Large intestine (tissue), 3 donors: ENCODE measurements at regions not wholly inside any gene's neighbourhood (a gene's known extent, or its start where the extent isn't known, plus 50 kb on each side); places are given as distances from the start of the nearest gene placed in this dataset.

ENCODE experiments used
- DNase-seq, 2 donors: peaks; one replicate each; pipeline versions ENCODE4 v3.0.0 to v3.0.0-alpha.2; 2013
- H3K27ac ChIP-seq: one replicate; pipeline ENCODE4 v1.5.1; 2013; ENCODE audit warnings: low read length
- H3K27me3 ChIP-seq: 2 replicates; pipeline ENCODE4 v1.6.1; 2013; ENCODE audit warnings: low read length; ENCODE audit not compliant: control insufficient read depth, insufficient read depth
- H3K36me3 ChIP-seq: 2 replicates; pipeline ENCODE4 v1.6.1; 2013; ENCODE audit warnings: low read length; ENCODE audit not compliant: control insufficient read depth, insufficient read depth
- H3K4me1 ChIP-seq: one replicate; pipeline ENCODE4 v1.6.1; 2013; ENCODE audit warnings: low read length; ENCODE audit not compliant: control insufficient read depth, insufficient read depth
- H3K4me3 ChIP-seq: one replicate; pipeline ENCODE4 v1.5.1; 2013; ENCODE audit warnings: low read length
- H3K9me3 ChIP-seq: one replicate; pipeline ENCODE4 v1.6.1; 2013; ENCODE audit warnings: mild to moderate bottlenecking, low read depth, low read length, moderate library complexity; ENCODE audit not compliant: control insufficient read depth
- WGBS: methylation state at CpG from one replicate; pipeline ENCODE4 v1.1.5; 2013; ENCODE audit warnings: low lambda C conversion rate; ENCODE audit not compliant: insufficient coverage; 5-methylcytosine and 5-hydroxymethylcytosine counted together

DNA sequence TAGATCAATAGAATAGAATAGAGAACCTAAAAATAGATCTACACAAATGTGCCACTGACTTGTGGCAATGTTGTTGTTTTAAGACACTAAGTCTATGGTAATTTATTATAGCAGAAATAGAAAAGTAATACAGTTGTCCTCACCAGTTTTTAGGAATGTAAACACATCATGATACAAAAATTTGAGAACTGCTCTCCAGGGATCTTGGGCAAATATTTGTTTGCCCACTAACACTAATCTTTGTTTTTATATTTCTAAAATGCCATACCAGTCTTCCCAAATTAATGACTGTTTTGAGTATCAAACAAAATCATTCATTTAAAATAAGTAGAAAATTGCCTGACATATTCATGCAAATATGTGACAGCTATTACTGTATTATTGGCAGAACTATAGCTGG, 297.6 kb downstream of the BRINP1 start:
- Histone ChIP-seq H3K4me3 (no peak overlapping the region), H3K36me3 (no peaks in the 10 kb centered on the region), H3K4me1 (no peaks in the 10 kb centered on the region), H3K9me3 (no peaks in the 10 kb centered on the region), H3K27ac (no peak overlapping the region), H3K27me3 (no peaks in the 10 kb centered on the region)
- no peak for DNase-seq

DNA sequence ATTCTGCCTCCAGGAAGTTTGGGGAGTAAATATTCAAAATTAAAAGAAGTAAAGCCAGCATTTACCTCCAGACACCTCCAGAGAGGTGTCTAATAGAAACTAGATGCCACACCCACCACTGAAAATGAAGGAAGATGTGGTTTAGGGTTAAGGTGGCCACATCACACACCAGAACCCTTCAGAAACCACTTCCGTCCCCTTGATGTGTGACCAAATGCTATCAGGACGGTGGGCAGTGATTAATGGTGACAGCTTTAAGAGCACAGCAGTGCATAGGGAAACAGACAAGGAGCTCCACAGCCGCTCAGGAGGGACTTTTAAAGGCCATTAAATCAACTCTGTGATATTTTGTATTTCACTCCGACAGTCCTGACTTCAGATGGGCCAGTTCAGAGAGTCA, 295.2 kb downstream of the BRINP1 start:
- no peaks in the 10 kb centered on the region for H3K27me3 ChIP-seq
- DNase-seq = no peak
- H3K4me1 ChIP-seq = no peaks in the 10 kb centered on the region
- no peak overlapping the region for H3K4me3 ChIP-seq
- H3K27ac ChIP-seq = no peak overlapping the region
- no peaks in the 10 kb centered on the region for H3K9me3 ChIP-seq
- no peaks in the 10 kb centered on the region for H3K36me3 ChIP-seq
- WGBS = no CpG with 5 or more reads among the region's 4 CpGs

DNA sequence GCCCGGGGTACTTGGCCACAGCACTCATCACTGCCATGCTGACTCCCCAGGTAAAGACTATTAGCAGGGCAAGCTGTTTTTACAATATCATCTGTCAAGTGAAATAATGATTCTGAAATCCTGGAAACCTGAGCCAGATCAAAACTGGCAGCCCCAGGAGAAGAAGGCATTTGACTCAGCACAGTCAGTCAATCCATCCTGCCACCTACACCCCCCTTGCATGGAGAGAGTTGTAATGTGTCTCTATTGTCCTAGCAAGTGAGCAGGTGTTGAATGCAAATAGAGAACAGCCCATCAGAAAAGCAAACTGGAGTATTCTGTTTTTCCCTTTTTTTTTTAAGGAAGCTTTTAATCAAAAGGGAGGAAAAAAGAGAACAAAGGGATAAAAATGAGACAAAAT, 291.2 kb downstream of the BRINP1 start:
- no peaks in the 10 kb centered on the region for H3K9me3 ChIP-seq
- no CpG with 5 or more reads among the region's 1 CpG for WGBS
- no peak overlapping the region for H3K27ac ChIP-seq
- no peaks in the 10 kb centered on the region for H3K27me3 ChIP-seq
- no peak overlapping the region for H3K4me3 ChIP-seq
- DNase-seq = no peak
- no peaks in the 10 kb centered on the region for H3K36me3 ChIP-seq
- H3K4me1 ChIP-seq = no peaks in the 10 kb centered on the region

DNA sequence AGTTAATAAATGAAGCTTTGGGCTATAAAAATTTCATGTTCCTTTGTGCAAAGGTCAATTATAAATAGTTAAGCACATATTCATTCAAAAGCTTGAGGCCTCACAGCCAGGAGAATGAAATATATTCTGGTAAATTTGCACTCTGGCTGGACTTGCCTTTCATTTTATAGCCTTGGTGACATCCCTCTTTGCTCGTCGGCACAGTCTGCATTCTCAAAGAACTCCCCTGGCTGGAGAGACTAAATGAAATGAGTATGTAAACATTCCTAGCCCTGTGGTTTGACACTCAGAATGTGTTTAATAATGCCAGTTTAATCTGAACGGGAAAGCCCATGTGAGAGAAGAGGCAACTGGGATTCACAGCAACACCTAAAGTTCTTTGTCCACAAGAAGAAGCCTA, 285.6 kb downstream of the BRINP1 start:
- H3K27me3 ChIP-seq = no peaks in the 10 kb centered on the region

DNA sequence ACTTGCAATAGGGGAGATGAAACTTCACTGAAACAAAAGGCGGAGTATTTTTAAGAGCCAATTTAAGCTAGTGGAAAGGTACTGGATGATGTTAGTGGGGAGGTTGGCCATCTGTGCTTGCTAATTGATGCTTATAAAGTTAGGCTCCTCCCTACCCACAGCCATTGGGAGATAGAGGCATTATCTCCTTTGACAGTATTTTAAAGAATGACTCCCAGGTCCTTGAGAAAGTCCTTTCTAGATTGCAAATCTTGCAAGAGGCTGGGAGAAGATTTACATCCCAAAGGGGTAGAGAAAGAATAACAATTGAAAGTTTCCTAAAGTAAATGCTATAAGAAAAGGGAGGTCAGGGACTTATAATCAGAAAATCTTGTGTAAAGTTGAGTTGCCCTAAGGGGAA, 282.6 kb downstream of the BRINP1 start:
- Histone ChIP-seq H3K36me3 (no peaks in the 10 kb centered on the region), H3K27me3 (no peaks in the 10 kb centered on the region)
- WGBS = no CpG with 5 or more reads among the region's 1 CpG

More for the DNA sequence above, 285.6 kb downstream of the BRINP1 start:
- Histone ChIP-seq H3K27ac (no peak overlapping the region), H3K9me3 (no peaks in the 10 kb centered on the region), H3K36me3 (no peaks in the 10 kb centered on the region), H3K4me1 (no peaks in the 10 kb centered on the region), H3K4me3 (no peak overlapping the region)
- no CpG with 5 or more reads among the region's 3 CpGs for WGBS
- no peak for DNase-seq

DNA sequence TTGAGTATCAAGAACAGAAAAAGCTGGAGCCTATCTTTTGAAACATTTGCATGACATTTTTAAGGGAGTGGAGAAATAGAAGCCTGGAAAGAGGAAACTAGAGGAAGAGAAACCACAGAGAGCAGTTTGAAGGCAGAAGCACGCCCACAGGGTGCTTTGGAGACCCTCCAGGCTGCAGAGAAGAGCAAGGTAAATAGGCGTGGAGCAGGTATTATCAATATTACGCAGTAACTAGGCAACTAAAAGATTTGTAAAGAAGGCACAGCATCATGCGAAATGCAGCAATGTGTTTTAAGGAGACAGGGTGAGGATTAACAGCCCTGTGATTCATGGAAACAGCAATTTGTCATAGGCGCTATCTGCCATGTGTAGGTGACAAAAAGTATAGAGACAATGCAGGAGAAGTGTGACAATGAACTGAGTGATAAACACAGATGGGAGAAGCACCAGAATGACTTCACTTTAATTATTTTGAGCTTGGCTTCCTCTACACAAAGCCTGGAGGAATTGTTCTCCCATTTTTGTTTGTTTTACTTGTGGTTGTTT, 281.2 kb downstream of the BRINP1 start:
- no peaks in the 10 kb centered on the region for H3K4me1 ChIP-seq
- H3K36me3 ChIP-seq = no peaks in the 10 kb centered on the region
- no peaks in the 10 kb centered on the region for H3K9me3 ChIP-seq
- no peak overlapping the region for H3K27ac ChIP-seq
- no peak overlapping the region for H3K4me3 ChIP-seq
- 49% methylated on average over 2 of the region's 5 CpGs for WGBS
- peak in 1 of 2 donors; percentile 9 for DNase-seq
- no peaks in the 10 kb centered on the region for H3K27me3 ChIP-seq

More for the DNA sequence above, 282.6 kb downstream of the BRINP1 start:
- no peak overlapping the region for H3K27ac ChIP-seq
- H3K4me3 ChIP-seq = no peak overlapping the region
- DNase-seq = no peak
- H3K4me1 ChIP-seq = no peaks in the 10 kb centered on the region
- H3K9me3 ChIP-seq = no peaks in the 10 kb centered on the region

DNA sequence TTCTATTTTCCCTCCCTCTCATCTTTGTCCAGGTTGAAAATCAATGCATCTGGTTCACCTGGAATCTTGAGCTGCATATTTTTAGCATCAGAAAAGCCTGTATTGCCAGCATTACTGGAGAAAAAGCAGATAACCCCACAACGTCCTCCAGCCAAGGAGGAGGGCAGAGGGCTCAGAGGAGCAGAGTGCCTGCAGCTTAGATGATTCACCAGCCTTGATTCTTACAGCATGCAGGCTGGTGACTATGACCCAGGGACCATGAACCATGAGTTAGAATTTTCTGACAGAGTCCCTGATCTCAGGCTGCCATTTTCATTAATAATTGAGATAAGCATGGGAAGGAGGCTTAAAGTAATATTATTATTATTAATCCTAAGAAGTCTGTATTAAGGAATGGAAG, 278.2 kb downstream of the BRINP1 start:
- no peak overlapping the region for H3K4me3 ChIP-seq
- H3K27ac ChIP-seq = no peak overlapping the region
- H3K9me3 ChIP-seq = no peaks in the 10 kb centered on the region
- no peak for DNase-seq
- no peaks in the 10 kb centered on the region for H3K27me3 ChIP-seq
- no peaks in the 10 kb centered on the region for H3K36me3 ChIP-seq
- H3K4me1 ChIP-seq = no peaks in the 10 kb centered on the region
- no CpG with 5 or more reads among the region's 1 CpG for WGBS

DNA sequence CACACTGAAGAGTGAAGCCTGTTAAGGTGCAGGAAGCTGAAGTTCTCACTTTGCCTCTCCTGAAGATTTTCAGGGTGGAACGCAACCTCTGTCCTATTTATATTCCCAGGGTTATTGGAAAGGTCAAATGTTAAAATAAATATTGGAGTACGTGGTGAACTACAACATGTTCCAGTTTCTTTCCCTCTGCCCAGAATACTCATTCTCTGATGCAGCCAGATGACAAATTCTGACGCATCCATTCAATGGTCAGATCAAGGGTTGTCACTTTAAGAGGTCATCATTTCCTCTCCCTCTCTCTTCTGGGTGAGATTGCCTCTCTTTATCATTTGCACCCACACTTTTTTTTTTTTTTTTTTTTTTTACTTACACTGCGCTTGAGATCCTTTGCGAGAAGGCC, 277.1 kb downstream of the BRINP1 start:
- no peaks in the 10 kb centered on the region for H3K4me1 ChIP-seq
- no peaks in the 10 kb centered on the region for H3K27me3 ChIP-seq
- no peak for DNase-seq
- no peaks in the 10 kb centered on the region for H3K36me3 ChIP-seq
- no peaks in the 10 kb centered on the region for H3K9me3 ChIP-seq
- H3K27ac ChIP-seq = no peak overlapping the region
- no peak overlapping the region for H3K4me3 ChIP-seq
- WGBS = 100% methylated on average over 1 of the region's 5 CpGs

DNA sequence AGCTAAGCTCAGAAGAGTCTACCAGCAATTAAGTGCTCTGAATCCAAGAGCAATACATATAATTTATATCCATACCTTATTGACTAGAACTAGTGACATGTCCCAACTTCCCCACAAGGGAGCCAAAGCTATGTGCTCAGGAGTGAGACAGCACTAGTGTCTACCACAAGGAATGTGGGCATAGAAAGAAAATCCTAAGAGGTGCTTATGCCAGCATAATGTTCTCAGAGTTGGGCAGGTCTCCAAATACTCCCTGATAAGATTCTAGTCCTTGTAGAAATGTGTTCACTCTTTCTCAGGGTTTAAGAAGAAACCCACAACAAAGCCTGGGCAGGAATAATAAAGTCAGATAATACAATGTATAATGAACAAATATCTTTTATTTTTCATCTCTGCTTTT, 275.1 kb downstream of the BRINP1 start:
- Histone ChIP-seq H3K4me3 (no peak overlapping the region), H3K27ac (no peak overlapping the region), H3K9me3 (no peaks in the 10 kb centered on the region), H3K27me3 (no peaks in the 10 kb centered on the region), H3K36me3 (no peaks in the 10 kb centered on the region), H3K4me1 (no peaks in the 10 kb centered on the region)
- no peak for DNase-seq

DNA sequence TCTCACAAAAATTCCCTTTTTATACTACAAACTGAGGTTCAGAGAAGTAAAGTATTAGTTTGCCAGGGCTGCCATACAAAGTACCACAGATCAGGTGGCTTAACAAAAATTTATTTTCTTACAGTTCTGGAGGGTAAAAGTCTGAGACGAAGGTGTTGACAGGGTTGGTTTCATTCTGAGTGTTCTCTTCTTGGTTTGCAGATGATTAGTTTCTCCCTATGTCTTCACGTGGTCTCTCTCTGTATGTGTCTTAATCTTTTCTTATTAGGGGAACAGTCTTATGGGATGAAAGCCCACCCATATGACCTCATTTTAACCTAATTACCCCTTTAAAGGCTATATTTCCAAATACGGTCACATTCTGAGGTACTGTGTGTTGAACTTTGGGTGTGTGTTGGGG, 274.2 kb downstream of the BRINP1 start:
- Histone ChIP-seq H3K27ac (no peak overlapping the region), H3K36me3 (no peaks in the 10 kb centered on the region), H3K27me3 (no peaks in the 10 kb centered on the region), H3K4me1 (no peaks in the 10 kb centered on the region), H3K4me3 (no peak overlapping the region), H3K9me3 (no peaks in the 10 kb centered on the region)
- DNase-seq = no peak
- WGBS = no CpG with 5 or more reads among the region's 3 CpGs

DNA sequence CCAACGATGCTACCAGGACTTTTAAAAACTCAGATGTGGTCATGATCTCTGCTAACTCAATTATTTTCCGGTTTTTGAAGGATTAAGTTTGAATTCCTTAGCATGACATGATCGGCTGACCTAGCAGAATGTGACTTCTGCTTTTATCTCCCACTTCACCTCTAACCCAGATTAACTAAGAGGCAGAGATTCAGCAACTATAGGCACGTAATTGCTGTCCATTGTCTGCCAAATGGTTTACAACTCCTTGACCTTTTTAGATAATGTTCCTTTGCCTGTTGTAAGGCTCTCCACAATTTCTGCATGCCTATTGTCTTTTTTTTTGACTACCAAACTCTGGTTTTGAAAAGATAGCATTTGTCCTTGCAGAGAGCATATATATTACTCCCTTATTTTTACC, 268.2 kb downstream of the BRINP1 start:
- Histone ChIP-seq H3K36me3 (no peaks in the 10 kb centered on the region), H3K4me1 (no peaks in the 10 kb centered on the region), H3K27me3 (no peaks in the 10 kb centered on the region), H3K4me3 (no peak overlapping the region), H3K9me3 (no peaks in the 10 kb centered on the region), H3K27ac (no peak overlapping the region)
- no peak for DNase-seq
- no CpG with 5 or more reads among the region's 4 CpGs for WGBS
